HL-60 (cell line): ENCODE measurements at regions not wholly inside any gene's neighbourhood (a gene's known extent, or its start where the extent isn't known, plus 50 kb on each side); places are given as distances from the start of the nearest gene placed in this dataset.

ENCODE experiments used
- DNase-seq, 2 experiments: peaks; one replicate each; pipeline ENCODE4 v3.0.0-alpha.2; 2010 to 2020; ENCODE audit warnings: low read depth in 1 of 2, low spot score in 1 of 2
- H3K27ac ChIP-seq: fragments of 250-450 bp; sonication (Bioruptor Pico); replicated peaks from 2 replicates; pipeline ENCODE4 v1.5.1; 2020; ENCODE audit warnings: mild to moderate bottlenecking, moderate library complexity
- H3K27me3 ChIP-seq: fragments of 250-450 bp; sonication (Bioruptor Pico); 2 replicates; pipeline ENCODE4 v1.5.1; 2021; ENCODE audit warnings: mild to moderate bottlenecking, moderate library complexity; ENCODE audit not compliant: insufficient read depth, poor library complexity, severe bottlenecking
- H3K4me3 ChIP-seq: replicated peaks from 2 replicates; pipeline ENCODE4 v1.5.1; 2011; ENCODE audit warnings: mild to moderate bottlenecking, control low read depth, low read length; ENCODE audit not compliant: insufficient read depth
- CTCF ChIP-seq: IDR thresholded peaks from one replicate; pipeline ENCODE4 v1.5.1; 2011; ENCODE audit warnings: low read length, control low read depth, inconsistent platforms; ENCODE audit not compliant: insufficient read depth
- GABPA ChIP-seq: IDR thresholded peaks from 2 replicates; pipeline ENCODE4 v1.6.1; 2012; ENCODE audit warnings: low read depth
- POLR2AphosphoS5 ChIP-seq: IDR thresholded peaks from 2 replicates; pipeline ENCODE4 v1.6.1; 2012; ENCODE audit warnings: low read depth
- SPI1 ChIP-seq: IDR thresholded peaks from 2 replicates; pipeline ENCODE4 v1.6.1; 2012; ENCODE audit warnings: low read depth, mild to moderate bottlenecking, borderline replicate concordance
- TF ChIP-seq, protein P1 (sequence below): IDR thresholded peaks from 2 replicates; pipeline ENCODE4 v1.6.1; 2012; ENCODE audit warnings: low read depth; ENCODE audit not compliant: insufficient replicate concordance

DNA sequence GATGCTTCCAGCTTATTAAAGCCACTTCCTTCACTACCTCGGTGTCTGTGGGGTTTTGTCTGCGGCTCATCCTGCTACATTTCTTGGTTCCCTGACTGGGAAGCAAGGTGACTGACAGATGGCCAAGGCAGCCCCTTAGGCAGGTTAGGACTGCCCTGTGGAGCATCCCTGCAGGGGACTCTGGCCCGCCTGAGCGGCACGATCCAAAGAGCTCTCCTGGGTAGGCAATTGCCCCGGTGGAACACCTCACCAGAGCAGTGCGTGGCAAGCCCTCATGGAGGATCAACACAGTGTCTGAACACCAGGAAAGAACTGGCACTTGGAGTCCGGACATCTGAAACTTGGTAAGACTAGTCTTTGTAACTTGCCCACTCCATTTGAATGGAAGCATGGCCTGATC, 1143.4 kb downstream of the ARAP2 start:
- H3K4me3 ChIP-seq = no peak overlapping the region

DNA sequence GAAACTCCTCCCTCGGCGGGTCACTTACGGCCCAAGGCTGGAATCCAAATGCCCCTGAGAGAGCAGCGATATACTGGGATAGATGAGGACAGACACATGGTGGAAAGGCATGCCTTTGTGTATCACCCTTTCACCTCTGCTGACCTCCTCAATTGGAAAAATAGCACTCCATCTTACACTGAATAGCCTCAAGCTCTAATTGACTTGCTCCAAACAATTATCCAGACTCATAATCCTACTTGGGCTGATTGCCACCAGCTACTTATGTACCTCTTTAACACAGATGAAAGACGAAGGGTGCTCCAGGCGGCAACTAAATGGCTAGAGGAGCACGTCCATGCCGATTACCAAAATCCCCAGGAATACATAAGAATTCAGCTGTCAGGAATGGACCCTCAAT, 1142.2 kb downstream of the ARAP2 start:
- H3K27ac ChIP-seq = no peak overlapping the region
- H3K27me3 ChIP-seq = no peaks in the 10 kb centered on the region
- DNase-seq = no peak
- TF ChIP-seq CTCF (no peak), POLR2AphosphoS5 (no peak), GABPA (no peak), SPI1 (no peak)
- TF ChIP-seq, protein P1, sequence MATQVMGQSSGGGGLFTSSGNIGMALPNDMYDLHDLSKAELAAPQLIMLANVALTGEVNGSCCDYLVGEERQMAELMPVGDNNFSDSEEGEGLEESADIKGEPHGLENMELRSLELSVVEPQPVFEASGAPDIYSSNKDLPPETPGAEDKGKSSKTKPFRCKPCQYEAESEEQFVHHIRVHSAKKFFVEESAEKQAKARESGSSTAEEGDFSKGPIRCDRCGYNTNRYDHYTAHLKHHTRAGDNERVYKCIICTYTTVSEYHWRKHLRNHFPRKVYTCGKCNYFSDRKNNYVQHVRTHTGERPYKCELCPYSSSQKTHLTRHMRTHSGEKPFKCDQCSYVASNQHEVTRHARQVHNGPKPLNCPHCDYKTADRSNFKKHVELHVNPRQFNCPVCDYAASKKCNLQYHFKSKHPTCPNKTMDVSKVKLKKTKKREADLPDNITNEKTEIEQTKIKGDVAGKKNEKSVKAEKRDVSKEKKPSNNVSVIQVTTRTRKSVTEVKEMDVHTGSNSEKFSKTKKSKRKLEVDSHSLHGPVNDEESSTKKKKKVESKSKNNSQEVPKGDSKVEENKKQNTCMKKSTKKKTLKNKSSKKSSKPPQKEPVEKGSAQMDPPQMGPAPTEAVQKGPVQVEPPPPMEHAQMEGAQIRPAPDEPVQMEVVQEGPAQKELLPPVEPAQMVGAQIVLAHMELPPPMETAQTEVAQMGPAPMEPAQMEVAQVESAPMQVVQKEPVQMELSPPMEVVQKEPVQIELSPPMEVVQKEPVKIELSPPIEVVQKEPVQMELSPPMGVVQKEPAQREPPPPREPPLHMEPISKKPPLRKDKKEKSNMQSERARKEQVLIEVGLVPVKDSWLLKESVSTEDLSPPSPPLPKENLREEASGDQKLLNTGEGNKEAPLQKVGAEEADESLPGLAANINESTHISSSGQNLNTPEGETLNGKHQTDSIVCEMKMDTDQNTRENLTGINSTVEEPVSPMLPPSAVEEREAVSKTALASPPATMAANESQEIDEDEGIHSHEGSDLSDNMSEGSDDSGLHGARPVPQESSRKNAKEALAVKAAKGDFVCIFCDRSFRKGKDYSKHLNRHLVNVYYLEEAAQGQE = no peak
- H3K4me3 ChIP-seq = no peak overlapping the region

More for the DNA sequence above, 1143.4 kb downstream of the ARAP2 start:
- TF ChIP-seq, protein P1 = no peak
- TF ChIP-seq CTCF (no peak), POLR2AphosphoS5 (no peak)
- H3K27me3 ChIP-seq = no peaks in the 10 kb centered on the region
- no peak for DNase-seq
- H3K27ac ChIP-seq = no peak overlapping the region

- Histone ChIP-seq H3K27ac (no peak overlapping the region), H3K4me3 (no peak overlapping the region), H3K27me3 (no peaks in the 10 kb centered on the region)
- TF ChIP-seq GABPA = no peak
- TF ChIP-seq, protein P1 = no peak
- no peak for TF ChIP-seq POLR2AphosphoS5
- TF ChIP-seq CTCF = no peak
- TF ChIP-seq SPI1 = no peak
- no peak for DNase-seq
These were observed 1138.8 kb downstream of the ARAP2 start for GRCh38 chr4:35105486-35105885.
